IPS DF 4.7 (cell line): ENCODE measurements at regions not wholly inside any gene's neighbourhood (a gene's known extent, or its start where the extent isn't known, plus 50 kb on each side); places are given as distances from the start of the nearest gene placed in this dataset.

Experiments used
- DNase-seq: peaks from one replicate; pipeline ENCODE4 v3.0.0-alpha.2; 2013; ENCODE audit warnings: low spot score; ENCODE audit errors: extremely low read depth

DNA sequence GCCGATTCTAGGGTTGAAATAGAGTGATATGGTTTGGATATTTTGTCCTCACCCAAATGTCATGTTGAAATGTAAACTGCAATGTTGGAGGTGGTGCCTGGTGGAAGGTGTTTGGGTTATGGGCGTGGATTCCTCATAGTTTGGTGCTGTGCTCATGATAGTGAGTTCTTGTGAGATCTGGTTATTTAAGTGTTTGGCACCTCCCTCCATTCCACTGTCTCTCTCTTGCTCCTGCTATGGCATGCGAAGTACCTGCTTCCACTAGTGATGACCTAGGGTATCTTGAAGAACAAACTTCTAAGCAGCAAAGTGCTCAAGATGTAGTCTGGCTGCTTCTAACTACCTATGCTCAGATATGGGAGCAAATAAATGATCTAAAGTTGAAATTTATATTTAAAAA lies 56.0 kb upstream of the TSPAN18 start:
- no peak for DNase-seq

DNA sequence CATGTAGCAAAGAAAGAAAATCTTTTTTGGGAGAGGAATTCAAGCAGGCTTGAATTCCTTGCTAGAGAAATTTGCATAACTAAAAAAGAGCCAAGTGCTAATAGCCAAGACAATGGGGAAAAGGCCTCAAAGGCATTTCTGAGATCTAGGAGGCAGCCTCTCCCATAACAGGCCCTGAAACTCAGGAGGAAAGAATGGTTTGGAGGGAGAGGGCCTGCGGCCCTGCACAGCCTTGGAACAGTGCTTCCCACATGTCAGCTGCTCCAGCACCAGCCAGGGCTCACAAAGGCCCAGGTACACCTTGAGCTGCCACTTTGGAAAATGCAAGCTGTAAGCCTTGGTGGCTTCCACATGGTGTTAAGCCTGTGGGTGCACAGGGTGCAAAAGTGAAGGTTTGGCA lies 55.5 kb upstream of the TSPAN18 start:
- peak; percentile 58 for DNase-seq

- no peak for DNase-seq
Observed at GRCh38 chr11:44673688-44674087, 53.1 kb upstream of the TSPAN18 start.

DNA sequence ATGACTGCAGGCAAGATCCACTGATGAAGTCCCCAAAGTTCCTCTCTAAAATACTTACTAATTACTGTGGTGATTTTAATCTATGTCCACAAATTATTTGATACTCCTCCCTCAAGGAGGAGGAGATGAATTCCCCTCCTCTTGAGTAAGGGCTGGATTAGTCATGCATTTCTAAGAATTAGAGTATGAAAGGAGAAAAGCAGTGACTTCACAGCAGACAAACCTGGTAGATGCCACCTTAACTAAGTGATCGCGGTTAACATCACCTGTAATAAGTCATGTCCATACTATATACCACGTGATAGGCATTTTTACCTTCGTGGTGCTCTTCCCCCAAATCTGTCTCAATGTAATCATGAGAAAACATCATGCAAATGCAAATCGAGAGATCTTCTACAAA lies 52.0 kb upstream of the TSPAN18 start:
- no peak for DNase-seq

- DNase-seq: no peak
Observed at GRCh38 chr11:44675906-44676305, 50.9 kb upstream of the TSPAN18 start.
